Dermis microvascular lymphatic vessel endothelial cell (primary cell): ENCODE measurements at regions not wholly inside any gene's neighbourhood (a gene's known extent, or its start where the extent isn't known, plus 50 kb on each side); places are given as distances from the start of the nearest gene placed in this dataset.

Source experiments
- DNase-seq, 2 donors: peaks; one replicate each; pipeline versions ENCODE4 v3.0.0 to v3.0.0-alpha.2; 2010; ENCODE audit warnings: low read depth in 2 of 2

GRCh38 chr10:62885684-62886461 is 69.7 kb upstream of the EGR2 start:
- no peak for DNase-seq

- DNase-seq = no peak
These were observed 64.0 kb upstream of the EGR2 start for GRCh38 chr10:62880162-62880561.

DNA sequence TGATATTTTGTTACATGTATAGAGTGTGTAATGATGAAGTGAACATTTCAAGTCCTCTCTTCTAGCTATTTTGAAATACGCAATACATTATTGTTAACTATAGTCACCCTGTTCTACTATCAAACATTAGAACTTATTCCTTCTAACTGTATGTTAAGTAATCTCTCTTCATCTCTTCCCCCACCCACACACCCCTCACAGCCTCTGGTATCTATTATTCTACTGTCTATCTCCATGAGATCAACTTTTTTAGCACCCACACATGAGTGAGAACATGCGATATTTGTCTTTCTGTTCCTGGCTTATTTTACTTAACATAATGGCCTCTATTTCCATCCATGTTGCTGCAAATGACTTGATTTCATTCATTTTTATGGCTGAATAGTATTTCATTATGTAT is 57.7 kb upstream of the EGR2 start:
- DNase-seq = no peak

GRCh38 chr10:62870866-62871265 is 54.7 kb upstream of the EGR2 start:
- no peak for DNase-seq

- no peak for DNase-seq
These were observed 53.8 kb upstream of the EGR2 start for GRCh38 chr10:62869958-62870357.

DNA sequence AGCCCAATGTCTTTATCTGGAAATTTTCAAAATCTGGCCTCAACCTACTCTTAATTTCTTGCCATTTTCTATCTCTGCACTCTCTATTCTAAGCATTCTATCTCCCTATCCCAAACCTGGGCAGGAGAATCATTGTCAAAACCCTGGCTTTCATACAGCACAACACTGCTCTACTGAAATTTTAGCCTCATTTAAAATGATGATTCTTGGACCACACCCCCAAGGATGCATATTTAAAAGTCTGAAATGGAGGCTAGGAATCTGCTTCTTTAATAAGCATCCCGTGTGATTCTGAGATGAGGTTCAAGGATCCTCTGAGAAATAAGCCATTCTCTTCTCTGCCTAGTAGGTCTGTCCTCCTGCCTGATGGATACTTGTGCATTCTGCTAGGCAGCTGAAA is 50.8 kb upstream of the EGR2 start:
- DNase-seq = no peak

GRCh38 chr10:62866451-62866850 is 50.3 kb upstream of the EGR2 start:
- DNase-seq = no peak
